ENCODE measurements at regions not wholly inside any gene's neighbourhood (a gene's known extent, or its start where the extent isn't known, plus 50 kb on each side); places are given as distances from the start of the nearest gene placed in this dataset.
"Not testable (repeated sequence)": the region's sequence is repeated elsewhere in the genome, so short reads cannot be mapped to it uniquely, and the experiment has no call there.

GRCh38 chr3:127435299-127435698 lies 147.5 kb upstream of the PRR20G start:
- TF ChIP-seq, protein P1, sequence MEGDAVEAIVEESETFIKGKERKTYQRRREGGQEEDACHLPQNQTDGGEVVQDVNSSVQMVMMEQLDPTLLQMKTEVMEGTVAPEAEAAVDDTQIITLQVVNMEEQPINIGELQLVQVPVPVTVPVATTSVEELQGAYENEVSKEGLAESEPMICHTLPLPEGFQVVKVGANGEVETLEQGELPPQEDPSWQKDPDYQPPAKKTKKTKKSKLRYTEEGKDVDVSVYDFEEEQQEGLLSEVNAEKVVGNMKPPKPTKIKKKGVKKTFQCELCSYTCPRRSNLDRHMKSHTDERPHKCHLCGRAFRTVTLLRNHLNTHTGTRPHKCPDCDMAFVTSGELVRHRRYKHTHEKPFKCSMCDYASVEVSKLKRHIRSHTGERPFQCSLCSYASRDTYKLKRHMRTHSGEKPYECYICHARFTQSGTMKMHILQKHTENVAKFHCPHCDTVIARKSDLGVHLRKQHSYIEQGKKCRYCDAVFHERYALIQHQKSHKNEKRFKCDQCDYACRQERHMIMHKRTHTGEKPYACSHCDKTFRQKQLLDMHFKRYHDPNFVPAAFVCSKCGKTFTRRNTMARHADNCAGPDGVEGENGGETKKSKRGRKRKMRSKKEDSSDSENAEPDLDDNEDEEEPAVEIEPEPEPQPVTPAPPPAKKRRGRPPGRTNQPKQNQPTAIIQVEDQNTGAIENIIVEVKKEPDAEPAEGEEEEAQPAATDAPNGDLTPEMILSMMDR (IDR thresholded peaks at IDR 0.05) = not testable (repeated sequence)
- not testable (repeated sequence) for TF ChIP-seq POLR2A (IDR thresholded peaks at IDR 0.05)
